GM23248 (cell line): ENCODE measurements at regions not wholly inside any gene's neighbourhood (a gene's known extent, or its start where the extent isn't known, plus 50 kb on each side); places are given as distances from the start of the nearest gene placed in this dataset.
"Not testable (repeated sequence)": the region's sequence is repeated elsewhere in the genome, so short reads cannot be mapped to it uniquely, and the experiment has no call there.

ENCODE experiments used
- DNase-seq: peaks from one replicate; pipeline ENCODE4 v3.0.0-alpha.2; 2015
- H2AFZ ChIP-seq: fragments of 200-600 bp; sonication (generic); 2 replicates; pipeline ENCODE4 v1.6.1; 2016; ENCODE audit warnings: antibody characterized with exemption
- H3F3A ChIP-seq: fragments of 200-600 bp; sonication (generic); 2 replicates; pipeline ENCODE4 v1.6.1; 2016; ENCODE audit warnings: mild to moderate bottlenecking, antibody characterized with exemption, mixed run types; ENCODE audit not compliant: insufficient read depth
- H3K27ac ChIP-seq: fragments of 200-600 bp; sonication (generic); 2 replicates; pipeline ENCODE4 v1.5.1; 2016; ENCODE audit warnings: mild to moderate bottlenecking
- H3K27me3 ChIP-seq: fragments of 200-600 bp; sonication (generic); replicated peaks from 2 replicates; pipeline ENCODE4 v1.6.1; 2016; ENCODE audit warnings: mild to moderate bottlenecking; ENCODE audit not compliant: insufficient read depth
- H3K36me3 ChIP-seq: fragments of 200-600 bp; sonication (generic); 2 replicates; pipeline ENCODE4 v1.6.1; 2016; ENCODE audit warnings: low read depth, mild to moderate bottlenecking
- H3K4me1 ChIP-seq: fragments of 200-600 bp; sonication (generic); 2 replicates; pipeline ENCODE4 v1.6.1; 2016; ENCODE audit warnings: mild to moderate bottlenecking; ENCODE audit not compliant: insufficient read depth
- H3K4me2 ChIP-seq: fragments of 200-600 bp; sonication (generic); one replicate; pipeline ENCODE4 v1.6.1; 2016; ENCODE audit warnings: mild to moderate bottlenecking; ENCODE audit not compliant: unreplicated experiment
- H3K4me3 ChIP-seq: fragments of 200-600 bp; sonication (generic); 2 replicates; pipeline ENCODE4 v1.5.1; 2016; ENCODE audit warnings: mild to moderate bottlenecking
- H3K79me2 ChIP-seq: fragments of 200-600 bp; sonication (generic); 2 replicates; pipeline ENCODE4 v1.6.1; 2016; ENCODE audit warnings: mild to moderate bottlenecking; ENCODE audit not compliant: insufficient read depth
- H3K9ac ChIP-seq: fragments of 200-600 bp; sonication (generic); 2 replicates; pipeline ENCODE4 v1.6.1; 2016; ENCODE audit warnings: mild to moderate bottlenecking
- H3K9me2 ChIP-seq: fragments of 200-600 bp; sonication (generic); 2 replicates; pipeline ENCODE4 v1.6.1; 2016; ENCODE audit warnings: mixed run types, mild to moderate bottlenecking, moderate library complexity; ENCODE audit not compliant: insufficient read depth
- H3K9me3 ChIP-seq: fragments of 200-600 bp; sonication (generic); one replicate; pipeline ENCODE4 v1.6.1; 2017; ENCODE audit warnings: low read depth
- H4K20me1 ChIP-seq: fragments of 200-600 bp; sonication (generic); 2 replicates; pipeline ENCODE4 v1.6.0; 2016; ENCODE audit not compliant: insufficient read depth
- EZH2 ChIP-seq: fragments of 200-600 bp; sonication (generic); IDR thresholded peaks from 2 replicates; pipeline ENCODE4 v1.6.1; 2018; ENCODE audit warnings: antibody characterized with exemption, mild to moderate bottlenecking; ENCODE audit not compliant: insufficient read depth, poor library complexity, severe bottlenecking
- EZH2phosphoT487 ChIP-seq: fragments of 200-600 bp; sonication (generic); IDR thresholded peaks from 2 replicates; pipeline ENCODE4 v1.6.1; 2018; ENCODE audit warnings: antibody characterized with exemption, moderate library complexity, mild to moderate bottlenecking, low read depth; ENCODE audit not compliant: insufficient read depth
- WGBS, 2 experiments: methylation state at CpG; one replicate each; pipeline ENCODE4 v1.1.6; 2015 to 2017; ENCODE audit warnings: low lambda C conversion rate in 2 of 2, low coverage in 1 of 2; ENCODE audit errors: missing lambda C conversion rate in 2 of 2; 5-methylcytosine and 5-hydroxymethylcytosine counted together
- in situ Hi-C: fragments of 300-500 bp; cut with MboI; formaldehyde crosslinking; loops from 2 replicates; pipeline ENCODE4 v1.15.0; 2020

- TF ChIP-seq EZH2phosphoT487 (no peak), EZH2 (no peak)
- Histone ChIP-seq H2AFZ (no peak overlapping the region), H3K9me2 (no peaks in the 10 kb centered on the region), H3K4me2 (no peak overlapping the region), H4K20me1 (no peaks in the 10 kb centered on the region), H3K9ac (no peak overlapping the region), H3K4me1 (peaks cover 6% of the 10 kb centered on the region; the same call in 1 of the 2 replicates), H3F3A (no peaks in the 10 kb centered on the region), H3K79me2 (no peaks in the 10 kb centered on the region), H3K27me3 (no peaks in the 10 kb centered on the region), H3K27ac (no peak overlapping the region), H3K4me3 (no peak overlapping the region), H3K36me3 (no peaks in the 10 kb centered on the region), H3K9me3 (no peaks in the 10 kb centered on the region)
- 44 to 59% methylated on average over 3 of the region's 3 CpGs for WGBS, 2 experiments
- DNase-seq, result no peak
- in situ Hi-C loops, result no loop called here
Observed at GRCh38 chr5:106288979-106289378, 1381.8 kb downstream of the EFNA5 start.

- TF ChIP-seq EZH2phosphoT487 (no peak), EZH2 (no peak)
- H2AFZ ChIP-seq, result no peak overlapping the region
- H3F3A ChIP-seq, result no peaks in the 10 kb centered on the region
- H3K4me1 ChIP-seq, result no peaks in the 10 kb centered on the region
- in situ Hi-C loops, result no loop called here
- DNase-seq, result no peak
- H3K9me2 ChIP-seq, result no peaks in the 10 kb centered on the region
- H3K4me2 ChIP-seq, result no peak overlapping the region
- H3K9me3 ChIP-seq, result no peaks in the 10 kb centered on the region
- H3K27ac ChIP-seq, result no peak overlapping the region
- H3K27me3 ChIP-seq, result no peaks in the 10 kb centered on the region
- no peaks in the 10 kb centered on the region for H3K79me2 ChIP-seq
- H3K9ac ChIP-seq, result no peak overlapping the region
- H3K36me3 ChIP-seq, result no peaks in the 10 kb centered on the region
- 67 to 72% methylated on average over 3 of the region's 3 CpGs for WGBS, 2 experiments
- H4K20me1 ChIP-seq, result no peaks in the 10 kb centered on the region
- no peak overlapping the region for H3K4me3 ChIP-seq
Observed at GRCh38 chr5:106277540-106278096, 1393.1 kb downstream of the EFNA5 start.

- H3K4me3 ChIP-seq, result no peak overlapping the region
- 59 to 70% methylated on average over 2 of the region's 2 CpGs for WGBS, 2 experiments
- DNase-seq, result peak; percentile 50
- H3K9ac ChIP-seq, result no peak overlapping the region
- H3K4me2 ChIP-seq, result no peak overlapping the region
- in situ Hi-C loops, result no loop called here
- TF ChIP-seq EZH2phosphoT487 (no peak), EZH2 (no peak)
- H3K27ac ChIP-seq, result no peak overlapping the region
- no peaks in the 10 kb centered on the region for H3K27me3 ChIP-seq
- H3K9me2 ChIP-seq, result no peaks in the 10 kb centered on the region
- no peaks in the 10 kb centered on the region for H3F3A ChIP-seq
- no peaks in the 10 kb centered on the region for H3K4me1 ChIP-seq
- no peaks in the 10 kb centered on the region for H3K36me3 ChIP-seq
- no peak overlapping the region for H2AFZ ChIP-seq
- H4K20me1 ChIP-seq, result no peaks in the 10 kb centered on the region
- H3K79me2 ChIP-seq, result no peaks in the 10 kb centered on the region
- H3K9me3 ChIP-seq, result no peaks in the 10 kb centered on the region
Observed at GRCh38 chr5:106269252-106269843, 1401.4 kb downstream of the EFNA5 start.

- no peaks in the 10 kb centered on the region for H3K27me3 ChIP-seq
- H3K9ac ChIP-seq, result no peak overlapping the region
- no peak overlapping the region for H3K4me2 ChIP-seq
- TF ChIP-seq EZH2phosphoT487 (no peak), EZH2 (no peak)
- no peak overlapping the region for H3K4me3 ChIP-seq
- H2AFZ ChIP-seq, result no peak overlapping the region
- no peak for DNase-seq
- H4K20me1 ChIP-seq, result no peaks in the 10 kb centered on the region
- 42 to 44% methylated on average over 3 of the region's 3 CpGs for WGBS, 2 experiments
- no peak overlapping the region for H3K27ac ChIP-seq
- in situ Hi-C loops, result no loop called here
- H3K4me1 ChIP-seq, result no peaks in the 10 kb centered on the region
- no peaks in the 10 kb centered on the region for H3F3A ChIP-seq
- no peaks in the 10 kb centered on the region for H3K9me3 ChIP-seq
- H3K36me3 ChIP-seq, result no peaks in the 10 kb centered on the region
- H3K79me2 ChIP-seq, result no peaks in the 10 kb centered on the region
- H3K9me2 ChIP-seq, result no peaks in the 10 kb centered on the region
Observed at GRCh38 chr5:106267256-106267655, 1403.5 kb downstream of the EFNA5 start.

- DNase-seq, result no peak
- Histone ChIP-seq H3K79me2 (no peaks in the 10 kb centered on the region), H3K4me1 (no peaks in the 10 kb centered on the region), H3K9ac (no peak overlapping the region), H4K20me1 (no peaks in the 10 kb centered on the region), H3K27ac (no peak overlapping the region), H3K27me3 (no peaks in the 10 kb centered on the region), H3K9me2 (no peaks in the 10 kb centered on the region), H3K9me3 (no peaks in the 10 kb centered on the region), H3K4me3 (no peak overlapping the region), H3F3A (no peaks in the 10 kb centered on the region), H3K4me2 (no peak overlapping the region), H2AFZ (no peak overlapping the region), H3K36me3 (no peaks in the 10 kb centered on the region)
- in situ Hi-C loops, result no loop called here
- no peak for TF ChIP-seq EZH2phosphoT487
- no peak for TF ChIP-seq EZH2
Observed at GRCh38 chr5:106262395-106262794, 1408.3 kb downstream of the EFNA5 start.

- H3K9me2 ChIP-seq, H3K4me3 ChIP-seq, H3K4me2 ChIP-seq, DNase-seq, in situ Hi-C loops, H3K27me3 ChIP-seq, H3K9me3 ChIP-seq, H3F3A ChIP-seq, H3K9ac ChIP-seq, H3K4me1 ChIP-seq, H4K20me1 ChIP-seq, H2AFZ ChIP-seq, H3K79me2 ChIP-seq, H3K27ac ChIP-seq, H3K36me3 ChIP-seq: not testable (repeated sequence)
- WGBS, 2 experiments, result 61 to 64% methylated on average over 11 of the region's 11 CpGs
Observed at GRCh38 chr5:106259431-106260090, 1411.2 kb downstream of the EFNA5 start.
